ENCODE measurements at regions not wholly inside any gene's neighbourhood (a gene's known extent, or its start where the extent isn't known, plus 50 kb on each side); places are given as distances from the start of the nearest gene placed in this dataset.
"Not testable (repeated sequence)": the region's sequence is repeated elsewhere in the genome, so short reads cannot be mapped to it uniquely, and the experiment has no call there.

DNA sequence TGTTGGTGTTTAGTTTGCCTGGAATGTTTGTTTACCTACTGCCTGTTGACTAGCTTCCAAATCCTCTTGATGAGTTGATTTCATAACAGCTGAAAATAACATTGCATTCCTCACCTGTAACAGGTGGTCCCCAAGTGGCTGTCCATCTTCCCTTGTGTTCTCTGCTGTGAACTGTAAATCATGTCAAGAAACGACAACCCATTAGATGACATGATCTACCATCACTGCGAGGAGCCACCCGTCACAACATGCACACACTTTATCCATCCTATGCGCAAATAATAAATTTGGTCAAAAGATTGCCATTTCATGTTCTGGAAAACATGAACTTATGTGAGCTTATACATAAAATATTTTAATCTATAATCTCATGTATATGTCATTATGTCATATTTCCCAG, 199.1 kb upstream of the POMZP3 start:
- H3K4me1 Mint-ChIP-seq (ENCODE audit: low read depth); H3K27me3 Mint-ChIP-seq; H3K4me3 Mint-ChIP-seq; H3K9me3 Mint-ChIP-seq (ENCODE audit: low read depth); H3K36me3 Mint-ChIP-seq; H3K27ac Mint-ChIP-seq: not testable (repeated sequence)

DNA sequence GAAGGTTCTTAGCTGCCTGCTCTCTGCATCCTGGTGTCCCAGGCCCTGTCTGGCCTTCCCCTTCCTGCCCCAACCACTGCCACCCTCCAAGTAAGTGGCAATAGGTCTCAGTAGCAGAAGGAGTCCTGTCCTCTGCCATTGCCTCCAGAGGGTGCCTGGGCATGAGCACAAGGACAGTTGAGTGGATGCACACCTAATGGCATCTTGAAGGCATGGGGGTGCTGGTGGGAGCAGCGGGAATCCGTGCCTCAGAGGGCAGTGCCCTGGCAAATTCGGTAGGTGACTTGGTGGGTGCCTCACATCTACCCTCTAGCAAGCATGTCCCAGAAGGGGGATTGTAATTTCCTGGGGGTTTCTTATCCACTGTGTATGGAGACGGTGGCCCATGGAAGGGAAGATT, 182.8 kb upstream of the POMZP3 start:
- H3K4me3 Mint-ChIP-seq; H3K4me1 Mint-ChIP-seq (ENCODE audit: low read depth); H3K36me3 Mint-ChIP-seq; H3K27me3 Mint-ChIP-seq; H3K27ac Mint-ChIP-seq; H3K9me3 Mint-ChIP-seq (ENCODE audit: low read depth): not testable (repeated sequence)

DNA sequence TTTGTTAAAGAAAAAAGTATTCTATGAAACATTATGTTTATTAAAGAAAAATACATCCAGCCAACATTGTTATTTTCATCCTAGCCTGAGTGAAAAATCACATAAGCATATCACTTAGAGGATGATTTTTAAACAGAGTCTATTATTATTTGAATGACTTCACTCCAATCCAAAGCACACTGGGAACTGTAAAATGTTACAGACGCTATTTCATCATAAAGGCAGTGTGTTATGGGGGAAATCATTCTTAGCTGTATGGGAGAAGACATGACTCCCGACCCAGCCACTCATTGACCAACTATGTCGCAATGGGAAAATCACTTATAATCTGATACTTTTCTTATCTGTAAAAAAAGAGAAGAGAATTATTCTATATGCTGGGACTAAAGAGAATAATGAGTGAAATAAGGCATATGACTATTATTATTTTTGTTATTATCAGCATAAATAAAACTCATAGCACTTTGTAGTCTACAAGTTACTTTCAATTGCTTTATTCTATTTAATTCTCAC, 180.6 kb upstream of the POMZP3 start:
- not testable (repeated sequence) for H3K4me1 Mint-ChIP-seq (ENCODE audit: low read depth)

DNA sequence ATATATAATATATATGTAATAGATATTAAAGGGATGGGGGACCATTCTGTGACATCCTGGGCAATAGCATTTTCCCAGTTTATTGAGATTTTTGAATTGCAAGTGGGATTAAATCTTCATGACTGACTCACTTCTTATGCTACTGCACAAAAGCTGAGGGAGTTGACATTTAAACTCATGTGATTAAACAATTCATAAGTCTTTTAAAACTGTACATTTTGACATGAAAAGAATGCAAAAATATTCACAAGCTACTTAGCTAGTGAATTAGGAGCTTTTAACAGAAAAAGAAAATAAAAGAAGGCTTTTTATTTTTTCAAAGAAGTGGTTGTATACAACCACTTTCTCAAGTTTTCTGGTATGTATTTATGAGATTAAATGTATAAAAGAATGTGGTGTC, 179.4 kb upstream of the POMZP3 start:
- not testable (repeated sequence) for H3K27me3 Mint-ChIP-seq; H3K36me3 Mint-ChIP-seq; H3K27ac Mint-ChIP-seq; H3K4me1 Mint-ChIP-seq (ENCODE audit: low read depth); H3K9me3 Mint-ChIP-seq (ENCODE audit: low read depth); H3K4me3 Mint-ChIP-seq

More for the DNA sequence above, 180.6 kb upstream of the POMZP3 start:
- not testable (repeated sequence) for H3K9me3 Mint-ChIP-seq (ENCODE audit: low read depth); H3K27me3 Mint-ChIP-seq; H3K36me3 Mint-ChIP-seq; H3K4me3 Mint-ChIP-seq; H3K27ac Mint-ChIP-seq

DNA sequence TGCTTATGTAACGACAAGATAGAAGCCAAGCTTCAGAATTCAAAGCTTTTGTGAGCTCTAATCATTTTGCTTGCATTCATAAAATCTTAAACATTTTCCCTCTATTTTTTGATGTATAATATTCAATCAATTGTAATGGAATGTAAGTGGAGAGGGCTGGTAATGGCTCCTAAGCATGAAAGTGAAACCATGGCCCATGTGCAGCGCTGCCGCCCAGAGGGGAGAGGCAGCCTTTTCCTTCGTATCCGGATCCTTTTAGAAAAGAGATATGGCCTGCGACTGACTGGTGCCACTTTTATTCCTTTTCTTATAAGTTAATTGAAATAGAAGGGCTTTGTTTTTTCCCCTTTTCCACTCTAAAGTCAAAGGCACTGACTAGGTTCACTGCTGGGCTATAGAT, 178.9 kb upstream of the POMZP3 start:
- not testable (repeated sequence) for H3K36me3 Mint-ChIP-seq; H3K9me3 Mint-ChIP-seq (ENCODE audit: low read depth); H3K27ac Mint-ChIP-seq; H3K4me1 Mint-ChIP-seq (ENCODE audit: low read depth); H3K27me3 Mint-ChIP-seq; H3K4me3 Mint-ChIP-seq

DNA sequence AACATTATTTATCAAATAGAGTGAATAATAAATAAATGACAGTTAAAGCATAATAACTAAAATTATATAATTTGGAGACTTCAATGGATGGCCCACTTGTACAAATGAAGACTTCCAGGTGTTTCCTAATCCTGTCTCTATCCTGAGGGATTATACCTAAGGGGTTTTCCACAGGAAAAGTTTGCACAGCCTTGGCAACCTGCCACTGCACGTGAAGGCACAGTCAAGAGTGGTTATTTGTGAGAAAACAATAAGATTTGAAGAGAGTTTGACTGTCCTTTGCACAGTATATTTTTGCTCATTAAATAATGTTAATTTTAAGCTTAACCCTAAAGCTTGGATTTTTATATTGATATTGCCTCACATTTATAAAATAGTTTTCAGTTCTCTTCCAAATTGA, 178.2 kb upstream of the POMZP3 start:
- H3K4me1 Mint-ChIP-seq (ENCODE audit: low read depth); H3K9me3 Mint-ChIP-seq (ENCODE audit: low read depth); H3K27ac Mint-ChIP-seq; H3K36me3 Mint-ChIP-seq; H3K27me3 Mint-ChIP-seq; H3K4me3 Mint-ChIP-seq: not testable (repeated sequence)

DNA sequence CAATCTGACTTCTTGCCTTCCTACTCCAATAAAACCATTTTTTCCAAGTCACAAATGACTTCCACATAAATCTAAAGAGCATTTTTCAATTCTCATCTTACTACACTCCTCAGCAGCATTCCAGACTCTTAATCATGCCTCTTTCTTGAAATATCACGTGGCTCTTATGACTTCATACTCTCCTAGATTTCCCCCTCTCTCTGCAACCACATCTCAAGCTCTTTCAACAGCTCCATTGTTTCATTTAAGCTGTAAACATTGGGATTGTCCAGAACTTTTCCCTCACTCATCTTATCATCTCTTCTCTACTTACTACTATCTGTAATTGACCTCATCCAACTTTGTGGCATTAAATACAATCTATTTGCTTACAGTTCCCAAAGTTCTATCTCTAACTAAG, 170.6 kb upstream of the POMZP3 start:
- H3K27ac Mint-ChIP-seq; H3K9me3 Mint-ChIP-seq (ENCODE audit: low read depth); H3K36me3 Mint-ChIP-seq; H3K4me1 Mint-ChIP-seq (ENCODE audit: low read depth); H3K4me3 Mint-ChIP-seq; H3K27me3 Mint-ChIP-seq: not testable (repeated sequence)

DNA sequence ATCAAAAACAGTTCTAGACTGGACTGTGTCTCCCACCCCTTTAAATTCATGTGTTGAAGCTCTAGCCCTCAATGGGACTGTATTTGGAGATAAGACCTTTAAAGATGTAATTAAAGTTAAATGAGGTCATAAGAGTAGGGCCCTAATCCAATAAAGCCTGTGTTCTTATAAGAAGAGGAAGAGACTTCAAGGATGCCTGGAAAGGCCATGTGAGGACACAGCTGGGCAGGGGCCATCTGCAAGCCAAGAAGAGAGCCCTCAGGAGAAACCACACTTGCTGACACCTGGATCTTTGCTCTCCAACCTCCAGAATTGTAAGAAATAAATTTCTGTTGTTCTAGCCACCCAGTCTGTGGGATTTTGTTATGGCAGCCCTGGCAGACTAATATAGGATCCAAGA, 153.6 kb upstream of the POMZP3 start:
- not testable (repeated sequence) for H3K9me3 Mint-ChIP-seq (ENCODE audit: low read depth); H3K36me3 Mint-ChIP-seq; H3K4me1 Mint-ChIP-seq (ENCODE audit: low read depth); H3K4me3 Mint-ChIP-seq; H3K27me3 Mint-ChIP-seq; H3K27ac Mint-ChIP-seq

DNA sequence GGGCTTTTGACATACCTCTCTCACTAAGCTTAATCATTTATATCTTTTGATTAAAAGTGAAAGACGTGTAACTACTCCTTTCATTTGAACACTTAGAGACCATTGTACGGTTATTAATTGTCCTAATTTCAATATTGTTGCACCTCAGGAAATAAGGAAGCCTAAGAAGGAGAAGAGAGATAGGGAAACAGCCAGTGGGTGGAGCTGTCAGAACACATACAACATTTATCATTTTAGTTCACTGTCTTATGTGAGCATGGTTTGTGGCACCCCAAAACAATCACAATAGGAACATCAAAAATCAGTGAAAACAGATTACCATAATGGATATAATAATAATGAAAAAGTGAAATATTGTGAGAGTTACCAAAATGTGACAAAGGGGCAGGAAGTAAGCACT, 147.2 kb upstream of the POMZP3 start:
- not testable (repeated sequence) for H3K4me3 Mint-ChIP-seq; H3K36me3 Mint-ChIP-seq; H3K27me3 Mint-ChIP-seq; H3K9me3 Mint-ChIP-seq (ENCODE audit: low read depth); H3K4me1 Mint-ChIP-seq (ENCODE audit: low read depth); H3K27ac Mint-ChIP-seq

DNA sequence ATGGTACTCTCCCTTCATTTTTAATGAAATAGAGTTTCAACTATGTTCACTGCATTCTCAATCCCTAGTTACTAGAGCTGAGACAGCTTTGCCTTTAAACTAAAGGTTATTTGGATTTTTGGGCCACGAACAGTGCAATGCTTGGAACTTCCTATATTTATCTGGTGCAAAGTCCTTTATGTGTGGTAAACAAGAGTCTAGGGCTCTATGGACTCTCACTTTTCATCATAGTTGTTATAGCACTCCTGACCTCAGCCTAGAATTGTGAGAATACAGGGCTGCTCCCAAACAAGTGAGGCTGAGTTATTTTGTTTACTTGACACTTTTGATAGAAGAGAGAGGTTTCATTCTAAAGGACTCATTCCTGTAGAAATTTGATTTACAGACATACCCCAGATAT, 144.9 kb upstream of the POMZP3 start:
- not testable (repeated sequence) for H3K9me3 Mint-ChIP-seq (ENCODE audit: low read depth); H3K27me3 Mint-ChIP-seq; H3K27ac Mint-ChIP-seq; H3K4me3 Mint-ChIP-seq; H3K4me1 Mint-ChIP-seq (ENCODE audit: low read depth); H3K36me3 Mint-ChIP-seq

DNA sequence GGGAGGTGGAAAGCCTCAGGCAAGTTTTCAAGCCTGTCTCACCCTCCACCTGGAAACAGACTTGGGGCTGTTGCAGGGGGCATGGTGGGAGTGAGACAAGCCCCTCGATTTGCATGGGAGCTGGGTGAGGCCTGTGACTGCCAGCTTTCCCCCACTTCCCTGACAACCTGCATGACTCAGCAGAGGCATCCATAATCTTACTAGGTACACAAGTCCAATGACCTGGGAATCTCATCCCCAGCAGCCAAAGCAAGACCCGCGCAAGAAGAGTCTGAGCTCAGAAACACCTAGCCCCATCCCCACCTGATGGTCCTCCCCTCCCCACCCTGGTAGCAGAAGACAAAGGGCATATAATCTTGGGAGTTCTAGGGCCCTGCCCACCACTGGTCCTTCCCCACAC, 136.9 kb upstream of the POMZP3 start:
- not testable (repeated sequence) for H3K4me1 Mint-ChIP-seq (ENCODE audit: low read depth); H3K4me3 Mint-ChIP-seq; H3K36me3 Mint-ChIP-seq; H3K27ac Mint-ChIP-seq; H3K27me3 Mint-ChIP-seq; H3K9me3 Mint-ChIP-seq (ENCODE audit: low read depth)

DNA sequence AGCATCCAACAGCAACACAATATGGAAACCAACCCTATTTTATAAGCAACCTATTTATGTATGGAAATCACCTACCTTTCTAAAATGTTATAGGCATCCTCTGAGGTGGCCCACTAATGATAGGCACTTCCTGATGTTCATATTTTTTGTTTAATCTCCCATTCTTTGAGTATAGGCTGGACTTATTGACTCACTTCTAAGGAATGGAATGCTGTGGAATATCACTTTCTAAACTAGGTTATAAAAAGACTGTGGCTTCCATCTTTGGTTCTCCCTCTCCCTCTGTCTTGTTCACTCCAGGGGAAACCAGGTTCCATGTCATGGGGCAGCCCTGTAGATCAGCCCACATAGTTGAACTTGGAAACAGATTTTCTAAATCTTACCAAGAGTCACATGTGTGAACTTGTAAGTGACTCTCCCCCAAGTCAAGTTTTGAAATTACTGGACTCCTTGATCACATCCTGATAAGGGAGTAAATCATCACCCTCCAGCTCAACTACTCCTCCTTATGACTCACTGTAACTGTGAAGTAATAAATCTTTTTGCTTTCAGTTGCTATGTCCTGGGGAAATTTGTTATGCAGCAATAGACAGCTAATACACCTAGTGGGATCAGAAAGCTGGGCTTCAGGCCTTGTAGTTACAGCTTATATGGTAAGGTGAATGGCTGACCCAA, 133.6 kb upstream of the POMZP3 start:
- not testable (repeated sequence) for H3K27ac Mint-ChIP-seq; H3K27me3 Mint-ChIP-seq; H3K9me3 Mint-ChIP-seq (ENCODE audit: low read depth); H3K36me3 Mint-ChIP-seq; H3K4me3 Mint-ChIP-seq; H3K4me1 Mint-ChIP-seq (ENCODE audit: low read depth)

DNA sequence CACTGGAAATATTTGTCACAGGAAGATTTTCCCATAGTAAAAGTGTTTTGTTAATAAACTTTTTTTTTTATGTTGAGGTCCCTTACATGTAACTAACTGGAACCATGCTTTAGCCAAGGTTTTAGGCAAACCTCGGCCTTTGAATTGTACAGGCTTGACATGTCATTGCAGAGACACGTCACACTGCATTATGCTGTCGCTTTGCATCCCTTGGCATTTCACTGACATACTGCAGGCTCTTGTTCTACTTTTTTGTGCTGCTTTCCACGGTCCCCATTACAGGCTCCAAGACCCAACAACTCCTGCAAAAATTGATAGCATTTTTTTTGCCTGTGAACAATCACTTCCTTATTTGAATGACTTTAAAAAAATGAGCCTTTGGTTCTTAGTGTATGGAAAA, 112.5 kb upstream of the POMZP3 start:
- not testable (repeated sequence) for H3K4me1 Mint-ChIP-seq (ENCODE audit: low read depth); H3K27ac Mint-ChIP-seq; H3K27me3 Mint-ChIP-seq; H3K4me3 Mint-ChIP-seq; H3K9me3 Mint-ChIP-seq (ENCODE audit: low read depth); H3K36me3 Mint-ChIP-seq

DNA sequence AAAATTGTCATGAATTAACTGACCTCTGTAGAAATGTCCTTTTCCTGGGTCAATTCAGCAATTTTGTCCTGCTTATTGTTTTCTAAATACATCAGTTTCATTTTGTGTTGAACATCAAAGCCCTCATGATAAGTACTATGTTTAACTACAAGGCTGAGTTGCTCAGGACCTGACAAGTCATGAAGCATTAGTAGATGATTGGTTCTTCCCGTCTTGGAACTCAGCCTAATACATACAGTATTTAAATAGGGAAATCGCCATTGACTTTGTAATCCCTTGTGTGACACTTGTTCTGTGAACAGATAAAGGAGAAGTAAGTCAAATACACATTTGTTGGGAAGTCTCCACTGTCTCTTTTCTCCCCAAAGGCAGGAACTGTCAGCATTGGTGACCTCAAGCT, 109.6 kb upstream of the POMZP3 start:
- not testable (repeated sequence) for H3K36me3 Mint-ChIP-seq; H3K9me3 Mint-ChIP-seq (ENCODE audit: low read depth); H3K4me3 Mint-ChIP-seq; H3K4me1 Mint-ChIP-seq (ENCODE audit: low read depth); H3K27ac Mint-ChIP-seq; H3K27me3 Mint-ChIP-seq

DNA sequence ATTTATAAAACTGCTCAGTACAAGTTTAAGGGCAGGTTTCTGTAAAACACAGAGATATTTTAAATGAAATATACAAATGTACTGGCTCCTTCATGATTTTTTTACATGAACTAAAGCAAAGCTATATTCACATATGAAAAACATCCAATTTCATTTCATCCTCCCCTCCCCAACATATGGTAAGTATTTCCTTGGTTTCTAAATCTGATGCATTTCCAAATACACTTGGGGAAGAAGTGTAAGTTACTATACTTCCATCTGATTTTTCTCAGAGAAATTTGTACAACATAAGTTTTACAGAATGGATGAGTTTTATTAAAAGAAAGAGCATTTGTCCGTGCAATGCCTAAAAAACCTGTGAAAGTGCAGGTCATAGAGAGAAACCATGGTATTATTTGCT, 109.0 kb upstream of the POMZP3 start:
- H3K9me3 Mint-ChIP-seq (ENCODE audit: low read depth); H3K4me1 Mint-ChIP-seq (ENCODE audit: low read depth); H3K27ac Mint-ChIP-seq; H3K27me3 Mint-ChIP-seq; H3K36me3 Mint-ChIP-seq; H3K4me3 Mint-ChIP-seq: not testable (repeated sequence)

DNA sequence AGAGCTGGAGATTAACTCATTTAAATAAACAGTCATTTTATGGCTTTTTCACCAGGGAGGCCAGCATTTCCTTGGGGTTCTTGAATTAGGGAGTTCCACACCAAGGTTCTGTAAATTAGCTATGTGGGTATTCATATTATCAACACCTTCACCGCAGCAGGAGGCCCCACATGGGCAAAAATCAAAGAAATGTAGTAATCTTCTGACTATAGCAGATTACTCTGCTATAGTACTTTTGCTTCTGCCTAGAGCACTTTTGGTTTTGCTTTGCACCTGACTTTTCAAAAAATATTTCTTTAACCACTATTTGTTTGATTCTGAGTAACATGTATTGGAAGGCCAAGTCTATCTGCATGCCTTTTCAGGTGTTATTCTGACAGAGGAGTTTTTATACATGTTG, 108.6 kb upstream of the POMZP3 start:
- not testable (repeated sequence) for H3K36me3 Mint-ChIP-seq; H3K9me3 Mint-ChIP-seq (ENCODE audit: low read depth); H3K4me3 Mint-ChIP-seq; H3K27ac Mint-ChIP-seq; H3K4me1 Mint-ChIP-seq (ENCODE audit: low read depth); H3K27me3 Mint-ChIP-seq

DNA sequence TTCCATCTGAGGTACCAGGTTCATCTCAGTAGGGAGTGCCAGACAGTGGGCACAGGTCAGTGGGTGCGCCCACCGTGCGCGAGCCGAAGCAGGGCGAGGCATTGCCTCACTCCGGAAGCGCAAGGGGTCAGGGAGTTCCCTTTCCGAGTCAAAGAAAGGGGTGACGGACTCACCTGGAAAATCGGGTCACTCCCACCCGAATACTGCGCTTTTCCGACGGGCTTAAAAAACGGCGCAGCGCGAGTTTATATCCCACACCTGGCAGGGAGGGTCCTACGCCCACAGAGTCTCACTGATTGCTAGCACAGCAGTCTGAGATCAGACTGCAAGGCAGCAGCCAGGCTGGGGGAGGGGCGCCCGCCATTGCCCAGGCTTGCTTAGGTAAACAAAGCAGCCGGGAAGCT, 101.5 kb upstream of the POMZP3 start:
- H3K9me3 Mint-ChIP-seq (ENCODE audit: low read depth); H3K36me3 Mint-ChIP-seq; H3K4me3 Mint-ChIP-seq; H3K27me3 Mint-ChIP-seq; H3K27ac Mint-ChIP-seq; H3K4me1 Mint-ChIP-seq (ENCODE audit: low read depth): not testable (repeated sequence)
